Liver (tissue), 8 donors: ENCODE measurements at regions not wholly inside any gene's neighbourhood (a gene's known extent, or its start where the extent isn't known, plus 50 kb on each side); places are given as distances from the start of the nearest gene placed in this dataset.

Experiments
- DNase-seq: peaks from one replicate; pipeline ENCODE4 v3.0.0-alpha.2; 2017; ENCODE audit warnings: low spot score
- H3K27ac ChIP-seq, 2 donors: one replicate each; pipeline ENCODE4 v1.7.0; 2013; ENCODE audit warnings: inconsistent platforms in 2 of 2, low read length in 2 of 2, control low read depth in 1 of 2, low read depth in 1 of 2, mild to moderate bottlenecking in 1 of 2
- H3K27me3 ChIP-seq, 4 donors: one replicate each; pipeline versions ENCODE4 v1.6.1 to v1.7.0; 2013; ENCODE audit warnings: low read length in 3 of 4, inconsistent platforms in 1 of 4, mild to moderate bottlenecking in 1 of 4, moderate library complexity in 1 of 4; ENCODE audit not compliant: control insufficient read depth in 4 of 4, insufficient read depth in 4 of 4
- H3K36me3 ChIP-seq, 4 donors: one replicate each; pipeline versions ENCODE4 v1.6.1 to v1.7.0; 2013; ENCODE audit warnings: low read length in 3 of 4, mild to moderate bottlenecking in 3 of 4, low read depth in 1 of 4, moderate library complexity in 1 of 4; ENCODE audit not compliant: control insufficient read depth in 4 of 4, insufficient read depth in 3 of 4
- H3K4me1 ChIP-seq, 4 donors: one replicate each; pipeline versions ENCODE4 v1.6.1 to v1.7.0; 2013; ENCODE audit warnings: low read length in 3 of 4, mild to moderate bottlenecking in 3 of 4, moderate library complexity in 1 of 4; ENCODE audit not compliant: control insufficient read depth in 4 of 4, insufficient read depth in 4 of 4
- H3K4me3 ChIP-seq, 3 donors: one replicate each; pipeline versions ENCODE4 v1.6.1 to v1.7.0; 2013; ENCODE audit warnings: low read length in 3 of 3, control low read depth in 1 of 3, low read depth in 1 of 3, mild to moderate bottlenecking in 1 of 3
- H3K9ac ChIP-seq, 2 donors: one replicate each; pipeline ENCODE4 v1.7.0; 2013; ENCODE audit warnings: low read length in 2 of 2, mild to moderate bottlenecking in 2 of 2, moderate library complexity in 2 of 2, control low read depth in 1 of 2, low read depth in 1 of 2
- H3K9me3 ChIP-seq, 4 donors: one replicate each; pipeline versions ENCODE4 v1.6.1 to v1.7.0; 2013; ENCODE audit warnings: low read length in 3 of 4; ENCODE audit not compliant: control insufficient read depth in 4 of 4
- EGR1 ChIP-seq, 2 donors: IDR thresholded peaks; 2 replicates each; pipeline ENCODE4 v1.6.1; 2016 to 2018; ENCODE audit warnings: antibody characterized with exemption in 2 of 2, low read depth in 2 of 2
- FOXA1 ChIP-seq: IDR thresholded peaks from 2 replicates; pipeline ENCODE4 v1.6.1; 2016; ENCODE audit warnings: antibody characterized with exemption
- FOXA2 ChIP-seq: IDR thresholded peaks from 2 replicates; pipeline ENCODE4 v1.6.1; 2016; ENCODE audit warnings: antibody characterized with exemption
- HNF4A ChIP-seq, 2 donors: conservative IDR thresholded peaks; 2 replicates each; pipeline ENCODE4 v1.6.1; 2016; ENCODE audit warnings: antibody characterized with exemption in 2 of 2, mild to moderate bottlenecking in 2 of 2
- JUND ChIP-seq, 2 donors: IDR thresholded peaks; 2 replicates each; pipeline ENCODE4 v1.6.1; 2016; ENCODE audit warnings: antibody characterized with exemption in 2 of 2
- NR2F2 ChIP-seq: IDR thresholded peaks from 2 replicates; pipeline ENCODE4 v1.6.1; 2016; ENCODE audit warnings: antibody characterized with exemption
- RAD21 ChIP-seq, 2 donors: IDR thresholded peaks; 2 replicates each; pipeline ENCODE4 v1.6.1; 2016; ENCODE audit warnings: antibody characterized with exemption in 2 of 2, mild to moderate bottlenecking in 2 of 2
- RXRA ChIP-seq, 2 donors: IDR thresholded peaks; 2 replicates each; pipeline ENCODE4 v1.6.1; 2017 to 2018; ENCODE audit warnings: antibody characterized with exemption in 2 of 2, mild to moderate bottlenecking in 1 of 2
- TAF1 ChIP-seq: conservative IDR thresholded peaks from 2 replicates; pipeline ENCODE4 v1.6.1; 2016; ENCODE audit warnings: antibody characterized with exemption, mild to moderate bottlenecking
- WGBS: extraction: QIAGEN DNeasy Blood & Tissue Kit; methylation state at CpG from one replicate; pipeline ENCODE4 v1.1.7; 2013; 5-methylcytosine and 5-hydroxymethylcytosine counted together
- TF ChIP-seq, protein P1 (sequence below): fragments of 150-350 bp; IDR thresholded peaks from 2 replicates; pipeline ENCODE4 v1.5.1; 2017; ENCODE audit warnings: improper control_type of control experiment, low read depth, low read length; ENCODE audit not compliant: missing input control
- TF ChIP-seq, protein P2 (sequence below): IDR thresholded peaks from 2 replicates; pipeline ENCODE4 v1.6.1; 2016; ENCODE audit warnings: antibody characterized with exemption
- TF ChIP-seq, protein P3 (sequence below): IDR thresholded peaks from 2 replicates; pipeline ENCODE4 v1.6.1; 2016; ENCODE audit warnings: antibody characterized with exemption
- donor health status: healthy.
- donor health status: healthy.
- donor health status: healthy.
- donor health status: healthy.
- donor health status: healthy.

DNA sequence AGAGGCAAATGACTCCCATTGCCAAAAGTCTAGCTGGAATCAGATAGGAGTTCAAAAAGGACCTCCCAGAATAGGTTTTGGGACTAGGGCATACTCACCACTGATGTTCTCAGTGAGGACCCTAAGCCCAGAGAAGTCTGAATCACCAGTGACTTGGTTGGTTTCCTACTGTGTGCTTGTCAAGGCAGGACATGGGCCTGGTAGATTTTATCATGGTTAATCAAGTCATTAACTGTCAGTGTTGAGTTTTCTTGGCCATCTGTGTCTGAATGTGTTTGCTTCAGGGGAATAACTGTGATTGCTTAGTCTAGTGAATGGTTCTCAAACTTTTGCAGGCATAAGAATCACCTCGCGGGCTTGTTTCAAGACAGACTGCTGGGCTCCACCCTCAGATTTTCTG lies 99.0 kb upstream of the GDNF start:
- H3K4me3 ChIP-seq: no peak overlapping the region
- H3K27me3 ChIP-seq: peaks cover 0 to 4% (median 0%) of the 10 kb centered on the region in 4 donors
- H3K9ac ChIP-seq: no peak overlapping the region
- no peak overlapping the region for H3K27ac ChIP-seq
- no peak for DNase-seq
- no peak for TF ChIP-seq JUND (IDR thresholded peaks at IDR 0.05)
- no peak for TF ChIP-seq EGR1 (IDR thresholded peaks at IDR 0.05; ENCODE audit: low read depth in 2 of 2)
- TF ChIP-seq HNF4A (conservative IDR thresholded peaks at IDR 0.05): no peak
- no peak for TF ChIP-seq FOXA1
- TF ChIP-seq FOXA2: no peak
- no peak for TF ChIP-seq RAD21 (IDR thresholded peaks at IDR 0.05)
- no peak for TF ChIP-seq TAF1
- no peak for TF ChIP-seq RXRA (IDR thresholded peaks at IDR 0.05)
- no peak for TF ChIP-seq NR2F2
- no peaks in the 10 kb centered on the region for H3K36me3 ChIP-seq
- 94% methylated on average over 2 of the region's 2 CpGs for WGBS
- H3K9me3 ChIP-seq: peaks cover 0 to 5% (median 2%) of the 10 kb centered on the region in 4 donors
- no peaks in the 10 kb centered on the region for H3K4me1 ChIP-seq

DNA sequence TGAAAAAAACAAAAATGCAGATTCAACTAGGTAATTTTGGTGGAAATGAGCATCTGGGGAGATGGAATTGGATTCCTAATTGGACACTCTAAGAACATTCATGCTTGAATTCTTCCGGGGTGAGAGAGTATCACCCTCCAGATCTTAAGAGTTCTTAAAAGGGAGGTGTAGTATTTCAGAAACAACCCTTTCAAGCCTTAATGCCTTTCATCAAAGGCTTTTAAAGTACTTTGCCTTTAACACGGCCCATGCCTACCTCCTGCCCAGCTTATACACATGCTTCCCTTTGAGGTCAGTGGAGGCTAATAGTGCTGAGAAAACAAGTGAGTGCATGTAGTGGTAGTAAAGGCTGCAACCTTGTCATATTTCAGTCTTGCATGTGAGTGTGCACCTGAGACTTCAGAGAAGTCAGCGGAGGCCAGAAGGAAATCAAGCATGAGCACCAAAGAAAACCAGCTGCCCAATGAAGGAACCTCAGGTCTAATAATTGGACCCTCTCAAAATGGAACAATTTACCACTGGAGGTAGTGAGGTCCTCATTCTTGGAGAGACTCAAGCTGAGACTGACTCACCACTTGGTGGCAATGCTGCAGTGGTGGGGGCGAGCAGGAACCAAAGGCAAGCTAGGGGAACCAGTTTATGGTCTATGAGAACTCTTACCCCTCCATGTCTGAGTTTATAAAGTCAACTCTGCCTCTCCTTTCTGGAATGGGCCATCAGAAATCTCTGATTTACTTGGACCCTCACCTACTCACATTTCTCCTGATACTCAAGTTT lies 98.4 kb upstream of the GDNF start:
- Histone ChIP-seq H3K9ac (no peak overlapping the region), H3K27me3 (peaks cover 0 to 4% (median 0%) of the 10 kb centered on the region in 4 donors), H3K36me3 (no peaks in the 10 kb centered on the region), H3K9me3 (peaks cover 0 to 5% (median 2%) of the 10 kb centered on the region in 4 donors), H3K4me1 (no peaks in the 10 kb centered on the region), H3K27ac (no peak overlapping the region), H3K4me3 (no peak overlapping the region)
- WGBS: 82% methylated on average over 4 of the region's 4 CpGs
- TF ChIP-seq, protein P1, sequence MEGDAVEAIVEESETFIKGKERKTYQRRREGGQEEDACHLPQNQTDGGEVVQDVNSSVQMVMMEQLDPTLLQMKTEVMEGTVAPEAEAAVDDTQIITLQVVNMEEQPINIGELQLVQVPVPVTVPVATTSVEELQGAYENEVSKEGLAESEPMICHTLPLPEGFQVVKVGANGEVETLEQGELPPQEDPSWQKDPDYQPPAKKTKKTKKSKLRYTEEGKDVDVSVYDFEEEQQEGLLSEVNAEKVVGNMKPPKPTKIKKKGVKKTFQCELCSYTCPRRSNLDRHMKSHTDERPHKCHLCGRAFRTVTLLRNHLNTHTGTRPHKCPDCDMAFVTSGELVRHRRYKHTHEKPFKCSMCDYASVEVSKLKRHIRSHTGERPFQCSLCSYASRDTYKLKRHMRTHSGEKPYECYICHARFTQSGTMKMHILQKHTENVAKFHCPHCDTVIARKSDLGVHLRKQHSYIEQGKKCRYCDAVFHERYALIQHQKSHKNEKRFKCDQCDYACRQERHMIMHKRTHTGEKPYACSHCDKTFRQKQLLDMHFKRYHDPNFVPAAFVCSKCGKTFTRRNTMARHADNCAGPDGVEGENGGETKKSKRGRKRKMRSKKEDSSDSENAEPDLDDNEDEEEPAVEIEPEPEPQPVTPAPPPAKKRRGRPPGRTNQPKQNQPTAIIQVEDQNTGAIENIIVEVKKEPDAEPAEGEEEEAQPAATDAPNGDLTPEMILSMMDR: no peak
- TF ChIP-seq, protein P2, sequence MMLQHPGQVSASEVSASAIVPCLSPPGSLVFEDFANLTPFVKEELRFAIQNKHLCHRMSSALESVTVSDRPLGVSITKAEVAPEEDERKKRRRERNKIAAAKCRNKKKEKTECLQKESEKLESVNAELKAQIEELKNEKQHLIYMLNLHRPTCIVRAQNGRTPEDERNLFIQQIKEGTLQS: no peak
- no peak for TF ChIP-seq JUND (IDR thresholded peaks at IDR 0.05)
- no peak for TF ChIP-seq FOXA2
- TF ChIP-seq NR2F2: no peak
- TF ChIP-seq, protein P3, sequence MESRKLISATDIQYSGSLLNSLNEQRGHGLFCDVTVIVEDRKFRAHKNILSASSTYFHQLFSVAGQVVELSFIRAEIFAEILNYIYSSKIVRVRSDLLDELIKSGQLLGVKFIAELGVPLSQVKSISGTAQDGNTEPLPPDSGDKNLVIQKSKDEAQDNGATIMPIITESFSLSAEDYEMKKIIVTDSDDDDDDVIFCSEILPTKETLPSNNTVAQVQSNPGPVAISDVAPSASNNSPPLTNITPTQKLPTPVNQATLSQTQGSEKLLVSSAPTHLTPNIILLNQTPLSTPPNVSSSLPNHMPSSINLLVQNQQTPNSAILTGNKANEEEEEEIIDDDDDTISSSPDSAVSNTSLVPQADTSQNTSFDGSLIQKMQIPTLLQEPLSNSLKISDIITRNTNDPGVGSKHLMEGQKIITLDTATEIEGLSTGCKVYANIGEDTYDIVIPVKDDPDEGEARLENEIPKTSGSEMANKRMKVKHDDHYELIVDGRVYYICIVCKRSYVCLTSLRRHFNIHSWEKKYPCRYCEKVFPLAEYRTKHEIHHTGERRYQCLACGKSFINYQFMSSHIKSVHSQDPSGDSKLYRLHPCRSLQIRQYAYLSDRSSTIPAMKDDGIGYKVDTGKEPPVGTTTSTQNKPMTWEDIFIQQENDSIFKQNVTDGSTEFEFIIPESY: no peak
- TF ChIP-seq RAD21 (IDR thresholded peaks at IDR 0.05): no peak
- no peak for TF ChIP-seq TAF1
- DNase-seq: no peak

DNA sequence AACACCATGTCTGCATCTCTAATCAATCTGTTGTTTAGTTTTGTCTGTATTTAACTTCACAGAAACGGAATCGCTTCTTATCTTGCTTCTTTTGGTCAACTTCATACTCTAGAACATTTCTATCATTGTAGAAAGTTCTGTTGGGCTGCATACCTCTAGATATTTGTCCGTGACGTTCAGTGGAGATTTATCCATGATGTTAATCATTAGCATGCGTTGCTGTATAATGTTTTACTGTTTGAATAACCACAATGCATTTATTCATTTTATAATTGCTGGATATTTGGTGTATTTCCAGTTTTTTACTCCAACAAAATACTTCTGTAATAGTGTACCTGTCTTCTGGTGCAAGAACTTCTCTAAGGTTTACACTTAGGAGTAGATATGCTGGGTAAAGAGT lies 96.2 kb upstream of the GDNF start:
- H3K9ac ChIP-seq: no peak overlapping the region
- H3K27ac ChIP-seq: no peak overlapping the region
- WGBS: 78% methylated on average over 5 of the region's 5 CpGs
- TF ChIP-seq RAD21 (IDR thresholded peaks at IDR 0.05) (no peak), FOXA1 (no peak), EGR1 (IDR thresholded peaks at IDR 0.05; ENCODE audit: low read depth in 2 of 2) (no peak)
- TF ChIP-seq, protein P3: no peak
- TF ChIP-seq, protein P2: no peak
- peaks cover 0 to 5% (median 2%) of the 10 kb centered on the region in 4 donors for H3K9me3 ChIP-seq
- H3K4me1 ChIP-seq: no peaks in the 10 kb centered on the region
- no peak overlapping the region for H3K4me3 ChIP-seq
- no peak for DNase-seq
- peaks cover 0 to 4% (median 0%) of the 10 kb centered on the region in 4 donors for H3K27me3 ChIP-seq
- H3K36me3 ChIP-seq: no peaks in the 10 kb centered on the region
